ENCODE measurements at regions not wholly inside any gene's neighbourhood (a gene's known extent, or its start where the extent isn't known, plus 50 kb on each side); places are given as distances from the start of the nearest gene placed in this dataset.

DNA sequence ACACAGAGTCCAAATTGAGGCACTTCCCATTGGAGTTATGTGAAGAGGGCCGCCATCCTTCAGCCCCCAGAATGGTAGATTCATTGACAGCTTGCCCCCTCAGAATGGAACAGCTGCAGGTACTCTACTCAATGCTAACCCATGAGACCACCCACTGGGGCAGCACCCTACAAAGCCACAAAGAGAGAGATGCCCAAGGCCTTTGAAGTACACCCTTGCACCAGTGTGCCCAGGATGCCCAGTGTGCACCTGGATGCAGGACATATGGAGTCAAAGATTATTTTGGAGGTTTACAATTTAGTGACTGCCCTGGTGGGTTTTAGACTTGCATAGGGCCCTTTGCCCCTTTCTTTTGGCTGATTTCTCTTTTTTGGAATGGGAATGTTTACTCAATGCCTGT is 933.9 kb downstream of the SLC16A7 start:
- TF ChIP-seq, protein P1, sequence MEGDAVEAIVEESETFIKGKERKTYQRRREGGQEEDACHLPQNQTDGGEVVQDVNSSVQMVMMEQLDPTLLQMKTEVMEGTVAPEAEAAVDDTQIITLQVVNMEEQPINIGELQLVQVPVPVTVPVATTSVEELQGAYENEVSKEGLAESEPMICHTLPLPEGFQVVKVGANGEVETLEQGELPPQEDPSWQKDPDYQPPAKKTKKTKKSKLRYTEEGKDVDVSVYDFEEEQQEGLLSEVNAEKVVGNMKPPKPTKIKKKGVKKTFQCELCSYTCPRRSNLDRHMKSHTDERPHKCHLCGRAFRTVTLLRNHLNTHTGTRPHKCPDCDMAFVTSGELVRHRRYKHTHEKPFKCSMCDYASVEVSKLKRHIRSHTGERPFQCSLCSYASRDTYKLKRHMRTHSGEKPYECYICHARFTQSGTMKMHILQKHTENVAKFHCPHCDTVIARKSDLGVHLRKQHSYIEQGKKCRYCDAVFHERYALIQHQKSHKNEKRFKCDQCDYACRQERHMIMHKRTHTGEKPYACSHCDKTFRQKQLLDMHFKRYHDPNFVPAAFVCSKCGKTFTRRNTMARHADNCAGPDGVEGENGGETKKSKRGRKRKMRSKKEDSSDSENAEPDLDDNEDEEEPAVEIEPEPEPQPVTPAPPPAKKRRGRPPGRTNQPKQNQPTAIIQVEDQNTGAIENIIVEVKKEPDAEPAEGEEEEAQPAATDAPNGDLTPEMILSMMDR (conservative IDR thresholded peaks at IDR 0.05) = no peak
- no peak for TF ChIP-seq ZFX (IDR thresholded peaks at IDR 0.05)
